ENCODE measurements at regions not wholly inside any gene's neighbourhood (a gene's known extent, or its start where the extent isn't known, plus 50 kb on each side); places are given as distances from the start of the nearest gene placed in this dataset.

- TF ChIP-seq CTCF (IDR thresholded peaks at IDR 0.05) (no peak), POLR2A (IDR thresholded peaks at IDR 0.05) (no peak)
Measured at GRCh38 chr10:23869996-23870395, 338.9 kb upstream of the KIAA1217 start.
